ENCODE measurements at regions not wholly inside any gene's neighbourhood (a gene's known extent, or its start where the extent isn't known, plus 50 kb on each side); places are given as distances from the start of the nearest gene placed in this dataset.
"Not testable (repeated sequence)": the region's sequence is repeated elsewhere in the genome, so short reads cannot be mapped to it uniquely, and the experiment has no call there.

DNA sequence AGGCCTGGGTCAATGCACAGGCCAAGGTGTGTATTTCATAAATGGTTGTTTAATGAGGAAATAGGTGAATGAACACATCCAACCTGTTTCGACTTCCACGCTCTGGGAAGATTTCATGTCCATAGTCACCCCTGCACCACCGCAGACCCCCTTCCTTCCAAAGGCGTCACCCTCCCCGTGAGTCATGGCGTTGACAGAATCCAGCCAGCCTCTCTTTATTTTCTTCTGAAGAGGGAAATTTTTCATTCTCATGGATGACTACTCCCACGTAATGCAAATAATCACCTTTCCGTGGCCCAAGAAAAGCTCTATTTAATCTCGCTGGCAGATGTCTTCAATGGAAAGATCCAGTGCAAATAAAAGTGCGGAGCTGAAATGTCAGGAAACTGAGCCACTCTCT is 75.3 kb upstream of the FOXK1 start:
- H3K4me2 ChIP-seq = no peak overlapping the region
- H3K36me3 Mint-ChIP-seq (ENCODE audit: low read depth) = peaks cover 4% of the 10 kb centered on the region; the same call in 2 of the 3 replicates
- no peaks in the 10 kb centered on the region for H3K4me1 ChIP-seq (ENCODE audit: insufficient read depth)
- peaks cover 4% of the 10 kb centered on the region for H3F3A ChIP-seq (replicated peaks; ENCODE audit: low read depth)
- DNase-seq (ENCODE audit: low spot score) = no peak
- TF ChIP-seq STAT1 (IDR thresholded peaks at IDR 0.05; ENCODE audit: unreplicated experiment) (no peak), EZH2phosphoT487 (IDR thresholded peaks at IDR 0.05; ENCODE audit: unreplicated experiment) (no peak), POLR2AphosphoS5 (IDR thresholded peaks at IDR 0.05; ENCODE audit: low read depth) (no peak), CREB1 (CRISPR knock-in tag; IDR thresholded peaks at IDR 0.05; ENCODE audit: low read depth) (no peak), NANOG (IDR thresholded peaks at IDR 0.05; ENCODE audit: borderline replicate concordance) (no peak)
- TF ChIP-seq, protein P1, sequence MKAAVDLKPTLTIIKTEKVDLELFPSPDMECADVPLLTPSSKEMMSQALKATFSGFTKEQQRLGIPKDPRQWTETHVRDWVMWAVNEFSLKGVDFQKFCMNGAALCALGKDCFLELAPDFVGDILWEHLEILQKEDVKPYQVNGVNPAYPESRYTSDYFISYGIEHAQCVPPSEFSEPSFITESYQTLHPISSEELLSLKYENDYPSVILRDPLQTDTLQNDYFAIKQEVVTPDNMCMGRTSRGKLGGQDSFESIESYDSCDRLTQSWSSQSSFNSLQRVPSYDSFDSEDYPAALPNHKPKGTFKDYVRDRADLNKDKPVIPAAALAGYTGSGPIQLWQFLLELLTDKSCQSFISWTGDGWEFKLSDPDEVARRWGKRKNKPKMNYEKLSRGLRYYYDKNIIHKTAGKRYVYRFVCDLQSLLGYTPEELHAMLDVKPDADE (IDR thresholded peaks at IDR 0.05) = no peak
- TF ChIP-seq, protein P2, sequence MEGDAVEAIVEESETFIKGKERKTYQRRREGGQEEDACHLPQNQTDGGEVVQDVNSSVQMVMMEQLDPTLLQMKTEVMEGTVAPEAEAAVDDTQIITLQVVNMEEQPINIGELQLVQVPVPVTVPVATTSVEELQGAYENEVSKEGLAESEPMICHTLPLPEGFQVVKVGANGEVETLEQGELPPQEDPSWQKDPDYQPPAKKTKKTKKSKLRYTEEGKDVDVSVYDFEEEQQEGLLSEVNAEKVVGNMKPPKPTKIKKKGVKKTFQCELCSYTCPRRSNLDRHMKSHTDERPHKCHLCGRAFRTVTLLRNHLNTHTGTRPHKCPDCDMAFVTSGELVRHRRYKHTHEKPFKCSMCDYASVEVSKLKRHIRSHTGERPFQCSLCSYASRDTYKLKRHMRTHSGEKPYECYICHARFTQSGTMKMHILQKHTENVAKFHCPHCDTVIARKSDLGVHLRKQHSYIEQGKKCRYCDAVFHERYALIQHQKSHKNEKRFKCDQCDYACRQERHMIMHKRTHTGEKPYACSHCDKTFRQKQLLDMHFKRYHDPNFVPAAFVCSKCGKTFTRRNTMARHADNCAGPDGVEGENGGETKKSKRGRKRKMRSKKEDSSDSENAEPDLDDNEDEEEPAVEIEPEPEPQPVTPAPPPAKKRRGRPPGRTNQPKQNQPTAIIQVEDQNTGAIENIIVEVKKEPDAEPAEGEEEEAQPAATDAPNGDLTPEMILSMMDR (conservative IDR thresholded peaks at IDR 0.05; ENCODE audit: low read depth in 2 of 2) = no peak
- TF ChIP-seq, protein P3, sequence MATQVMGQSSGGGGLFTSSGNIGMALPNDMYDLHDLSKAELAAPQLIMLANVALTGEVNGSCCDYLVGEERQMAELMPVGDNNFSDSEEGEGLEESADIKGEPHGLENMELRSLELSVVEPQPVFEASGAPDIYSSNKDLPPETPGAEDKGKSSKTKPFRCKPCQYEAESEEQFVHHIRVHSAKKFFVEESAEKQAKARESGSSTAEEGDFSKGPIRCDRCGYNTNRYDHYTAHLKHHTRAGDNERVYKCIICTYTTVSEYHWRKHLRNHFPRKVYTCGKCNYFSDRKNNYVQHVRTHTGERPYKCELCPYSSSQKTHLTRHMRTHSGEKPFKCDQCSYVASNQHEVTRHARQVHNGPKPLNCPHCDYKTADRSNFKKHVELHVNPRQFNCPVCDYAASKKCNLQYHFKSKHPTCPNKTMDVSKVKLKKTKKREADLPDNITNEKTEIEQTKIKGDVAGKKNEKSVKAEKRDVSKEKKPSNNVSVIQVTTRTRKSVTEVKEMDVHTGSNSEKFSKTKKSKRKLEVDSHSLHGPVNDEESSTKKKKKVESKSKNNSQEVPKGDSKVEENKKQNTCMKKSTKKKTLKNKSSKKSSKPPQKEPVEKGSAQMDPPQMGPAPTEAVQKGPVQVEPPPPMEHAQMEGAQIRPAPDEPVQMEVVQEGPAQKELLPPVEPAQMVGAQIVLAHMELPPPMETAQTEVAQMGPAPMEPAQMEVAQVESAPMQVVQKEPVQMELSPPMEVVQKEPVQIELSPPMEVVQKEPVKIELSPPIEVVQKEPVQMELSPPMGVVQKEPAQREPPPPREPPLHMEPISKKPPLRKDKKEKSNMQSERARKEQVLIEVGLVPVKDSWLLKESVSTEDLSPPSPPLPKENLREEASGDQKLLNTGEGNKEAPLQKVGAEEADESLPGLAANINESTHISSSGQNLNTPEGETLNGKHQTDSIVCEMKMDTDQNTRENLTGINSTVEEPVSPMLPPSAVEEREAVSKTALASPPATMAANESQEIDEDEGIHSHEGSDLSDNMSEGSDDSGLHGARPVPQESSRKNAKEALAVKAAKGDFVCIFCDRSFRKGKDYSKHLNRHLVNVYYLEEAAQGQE (IDR thresholded peaks at IDR 0.05; ENCODE audit: unreplicated experiment) = no peak
- ATAC-seq = no peak
- no peaks in the 10 kb centered on the region for H4K20me1 ChIP-seq (replicated peaks; ENCODE audit: insufficient read depth)
- no peaks in the 10 kb centered on the region for H3K36me3 ChIP-seq (ENCODE audit: insufficient read depth)
- no peak overlapping the region for H3K4me3 Mint-ChIP-seq
- no peak overlapping the region for H3K4me3 ChIP-seq
- H3K27ac ChIP-seq (ENCODE audit: low read depth) = no peak overlapping the region
- peaks cover 2% of the 10 kb centered on the region; the same call in 1 of the 3 replicates for H3K4me1 Mint-ChIP-seq
- H3K27me3 Mint-ChIP-seq (ENCODE audit: insufficient read depth, low read depth, poor library complexity) = peaks cover 4% of the 10 kb centered on the region
- H3K79me2 ChIP-seq (replicated peaks; ENCODE audit: insufficient read depth) = no peaks in the 10 kb centered on the region
- peaks cover 46% of the 10 kb centered on the region for H3K9me3 Mint-ChIP-seq
- no peak overlapping the region for H3K27ac Mint-ChIP-seq
- H3K27me3 ChIP-seq (ENCODE audit: insufficient read depth) = no peaks in the 10 kb centered on the region
- H3K9me2 ChIP-seq (ENCODE audit: insufficient read depth) = no peaks in the 10 kb centered on the region
- no peak overlapping the region for H2AFZ ChIP-seq

DNA sequence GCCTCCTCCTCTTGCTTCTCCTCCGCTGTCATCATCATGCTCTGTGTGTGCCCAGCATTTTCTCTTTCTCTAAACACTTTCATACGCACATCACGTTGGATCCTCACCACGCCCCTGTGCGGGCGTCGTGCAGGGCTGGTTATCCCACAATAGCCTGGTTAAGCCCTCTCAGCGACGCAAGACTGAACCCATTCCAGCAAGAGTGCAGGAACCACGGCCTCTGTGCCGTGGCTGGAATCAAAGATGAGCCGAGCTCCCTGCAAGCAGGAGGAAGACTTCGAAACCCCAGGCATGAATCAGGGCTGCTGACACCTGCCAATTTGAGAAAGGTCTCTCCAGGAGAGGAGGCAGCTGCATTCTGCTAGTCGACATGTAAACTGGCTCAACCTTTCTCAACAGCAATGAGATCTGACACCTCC is 74.8 kb upstream of the FOXK1 start:
- Histone ChIP-seq H3K36me3 (ENCODE audit: insufficient read depth) (no peaks in the 10 kb centered on the region), H4K20me1 (replicated peaks; ENCODE audit: insufficient read depth) (no peaks in the 10 kb centered on the region), H2AFZ (no peak overlapping the region), H3K27ac (ENCODE audit: low read depth) (no peak overlapping the region), H3K79me2 (replicated peaks; ENCODE audit: insufficient read depth) (no peaks in the 10 kb centered on the region), H3K4me3 (no peak overlapping the region), H3K9me2 (ENCODE audit: insufficient read depth) (no peaks in the 10 kb centered on the region), H3K4me2 (no peak overlapping the region), H3K4me1 (ENCODE audit: insufficient read depth) (no peaks in the 10 kb centered on the region), H3F3A (replicated peaks; ENCODE audit: low read depth) (peaks cover 4% of the 10 kb centered on the region), H3K27me3 (ENCODE audit: insufficient read depth) (no peaks in the 10 kb centered on the region)
- Mint-ChIP-seq H3K9me3 (peaks cover 42% of the 10 kb centered on the region), H3K36me3 (ENCODE audit: low read depth) (peaks cover 4% of the 10 kb centered on the region; the same call in 2 of the 3 replicates), H3K27me3 (ENCODE audit: insufficient read depth, low read depth, poor library complexity) (peaks cover 6% of the 10 kb centered on the region), H3K4me3 (no peak overlapping the region), H3K27ac (no peak overlapping the region), H3K4me1 (peaks cover 2% of the 10 kb centered on the region; the same call in 1 of the 3 replicates)
- DNase-seq (ENCODE audit: low spot score) = no peak
- ATAC-seq = no peak
- no peak for TF ChIP-seq JUNB (IDR thresholded peaks at IDR 0.05; ENCODE audit: unreplicated experiment)

DNA sequence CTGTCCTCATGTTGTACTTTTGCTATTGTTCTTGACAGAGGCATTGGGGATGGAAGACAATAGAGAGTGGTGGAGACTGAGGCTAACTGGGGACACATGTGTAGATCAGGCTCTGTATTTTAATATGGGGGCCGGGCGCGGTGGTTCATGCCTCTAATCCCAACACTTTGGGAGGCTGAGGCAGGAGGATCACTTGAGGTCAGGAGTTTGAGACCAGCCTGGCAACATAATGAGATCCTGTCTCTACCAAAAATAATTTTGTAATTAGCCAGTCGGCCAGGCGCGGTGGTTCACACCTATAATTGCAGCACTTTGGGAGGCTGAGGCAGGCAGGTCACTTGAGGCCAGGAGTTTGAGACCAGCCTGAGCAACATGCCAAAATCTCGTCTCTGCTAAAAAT is 72.5 kb upstream of the FOXK1 start:
- not testable (repeated sequence) for DNase-seq (ENCODE audit: low spot score); H4K20me1 ChIP-seq (replicated peaks; ENCODE audit: insufficient read depth); H3K36me3 Mint-ChIP-seq (ENCODE audit: low read depth); ATAC-seq; H3F3A ChIP-seq (replicated peaks; ENCODE audit: low read depth); H3K79me2 ChIP-seq (replicated peaks; ENCODE audit: insufficient read depth); H3K4me3 ChIP-seq; H3K4me3 Mint-ChIP-seq; H3K9me2 ChIP-seq (ENCODE audit: insufficient read depth); H2AFZ ChIP-seq; H3K27ac Mint-ChIP-seq; H3K4me2 ChIP-seq; H3K27ac ChIP-seq (ENCODE audit: low read depth); H3K36me3 ChIP-seq (ENCODE audit: insufficient read depth); H3K27me3 ChIP-seq (ENCODE audit: insufficient read depth)
- peaks cover 53% of the 10 kb centered on the region; the same call in 2 of the 3 replicates for H3K9me3 Mint-ChIP-seq
- H3K4me1 Mint-ChIP-seq = peaks cover 14% of the 10 kb centered on the region
- peaks cover 17% of the 10 kb centered on the region for H3K4me1 ChIP-seq (ENCODE audit: insufficient read depth)
- H3K27me3 Mint-ChIP-seq (ENCODE audit: insufficient read depth, low read depth, poor library complexity) = peaks cover 19% of the 10 kb centered on the region
